HCT116 (cell line): ENCODE measurements at regions not wholly inside any gene's neighbourhood (a gene's known extent, or its start where the extent isn't known, plus 50 kb on each side); places are given as distances from the start of the nearest gene placed in this dataset.

ENCODE experiments used
- ATAC-seq: fragments of 200-7000 bp; cut with Tn5 transposase; 2 replicates; pipeline ENCODE4 v1.9.1; 2020; ENCODE audit warnings: mild to moderate bottlenecking, moderate library complexity
- BruUV-seq: library from RNA; stranded (reverse); fragments of 400-500 nt; replicated peaks from 2 replicates; lab custom pipeline; 2021; lab: Mats Ljungman, UMichigan
- CTCF ChIA-PET: fragments of 300-600 bp; sonication (Branson Sonifier 250); formaldehyde crosslinking; loops from one replicate; lab custom pipeline; 2021; ENCODE audit warnings: antibody characterized with exemption; lab: Charles Lee
- POLR2A ChIA-PET: fragments of 300-600, 350-600 bp; sonication (Branson Sonifier 250); formaldehyde crosslinking; loops from one replicate; lab custom pipeline; 2021; ENCODE audit warnings: antibody characterized with exemption; lab: Charles Lee
- RAD21 ChIA-PET, 2 experiments: fragments of 300-600 bp; sonication (Branson Sonifier 250); formaldehyde crosslinking; loops; one replicate each; lab custom pipeline; 2023; ENCODE audit warnings: low total read pairs in 2 of 2; ENCODE audit not compliant: uncharacterized antibody in 2 of 2, unreplicated experiment in 2 of 2, low non-redundant PET in 1 of 2; lab: Charles Lee
- DNase-seq: peaks from one replicate; pipeline ENCODE4 v3.0.0-alpha.2; 2010; ENCODE audit warnings: low read depth, low spot score
- H2AFZ ChIP-seq: fragments of 200-600 bp; shearing (Covaris generic), sonication (generic); 2 replicates; pipeline ENCODE4 v1.6.1; 2017; ENCODE audit warnings: low read depth, mixed run types, mixed read lengths, antibody characterized with exemption, low read length; ENCODE audit not compliant: poor library complexity, severe bottlenecking
- H3K27ac ChIP-seq: 2 replicates; pipeline ENCODE4 v1.5.1; 2012; ENCODE audit warnings: low read depth, low read length
- H3K27me3 ChIP-seq: fragments of 200-600 bp; sonication (generic); 2 replicates; pipeline ENCODE4 v1.6.1; 2016; ENCODE audit warnings: mixed run types, low read length, mixed read lengths; ENCODE audit not compliant: insufficient read depth
- H3K36me3 ChIP-seq, 2 experiments: fragments of 200-500 bp in 1 of 2; fragments of 200-600 bp in 1 of 2; sonication (Bioruptor generic) in 1 of 2; sonication (generic) in 1 of 2; 2 replicates each; pipeline versions ENCODE4 v1.5.1 to v1.6.1; 2014 to 2016; ENCODE audit warnings: low read length in 2 of 2, inconsistent platforms in 1 of 2, mixed read lengths in 1 of 2, mixed run types in 1 of 2; ENCODE audit not compliant: insufficient read depth in 2 of 2, control insufficient read depth in 1 of 2
- H3K4me1 ChIP-seq, 2 experiments: fragments of 200-600 bp in 1 of 2; sonication (generic) in 1 of 2; 2 replicates each; pipeline versions ENCODE4 v1.5.1 to v1.6.1; 2012 to 2017; ENCODE audit warnings: low read length in 2 of 2, inconsistent platforms in 1 of 2, mild to moderate bottlenecking in 1 of 2, mixed read lengths in 1 of 2, mixed run types in 1 of 2, moderate library complexity in 1 of 2; ENCODE audit not compliant: insufficient read depth in 2 of 2, control insufficient read depth in 1 of 2
- H3K4me2 ChIP-seq: fragments of 200-600 bp; sonication (generic); 2 replicates; pipeline ENCODE4 v1.6.1; 2017; ENCODE audit warnings: mixed run types, low read length, mixed read lengths
- H3K4me3 ChIP-seq, 2 experiments: fragments of 200-600 bp in 1 of 2; sonication (generic) in 1 of 2; replicated peaks in 1 of 2; 2 replicates each; pipeline ENCODE4 v1.5.1; 2011 to 2016; ENCODE audit warnings: low read length in 2 of 2, control low read depth in 1 of 2, low read depth in 1 of 2, mild to moderate bottlenecking in 1 of 2, mixed read lengths in 1 of 2, mixed run types in 1 of 2
- H3K79me2 ChIP-seq: fragments of 200-600 bp; sonication (generic); 2 replicates; pipeline ENCODE4 v1.6.1; 2017; ENCODE audit warnings: mild to moderate bottlenecking, mixed run types, low read length, moderate library complexity, mixed read lengths; ENCODE audit not compliant: insufficient read depth
- H3K9ac ChIP-seq: fragments of 200-600 bp; sonication (generic); 2 replicates; pipeline ENCODE4 v1.6.1; 2016; ENCODE audit warnings: low read length, mixed read lengths
- H3K9me2 ChIP-seq: fragments of 200-600 bp; sonication (generic), shearing (Covaris generic); 2 replicates; pipeline ENCODE4 v1.6.1; 2017; ENCODE audit warnings: mixed run types, mild to moderate bottlenecking, moderate library complexity; ENCODE audit not compliant: insufficient read depth
- H3K9me3 ChIP-seq, 2 experiments: fragments of 200-500 bp in 1 of 2; fragments of 200-600 bp in 1 of 2; sonication (Bioruptor generic) in 1 of 2; sonication (generic) in 1 of 2; 2 replicates each; pipeline ENCODE4 v1.6.1; 2014 to 2017; ENCODE audit warnings: low read length in 2 of 2, mixed read lengths in 2 of 2, inconsistent platforms in 1 of 2, low read depth in 1 of 2, mild to moderate bottlenecking in 1 of 2, mixed run types in 1 of 2, moderate library complexity in 1 of 2; ENCODE audit not compliant: control insufficient read depth in 1 of 2, insufficient read depth in 1 of 2
- H4K20me1 ChIP-seq: fragments of 200-600 bp; sonication (generic), shearing (Covaris generic); 2 replicates; pipeline ENCODE4 v1.6.1; 2017; ENCODE audit warnings: mixed run types, mild to moderate bottlenecking, moderate library complexity; ENCODE audit not compliant: insufficient read depth
- CBX3 ChIP-seq: IDR thresholded peaks from 2 replicates; pipeline ENCODE4 v1.6.1; 2012; ENCODE audit warnings: low read depth
- EZH2 ChIP-seq: fragments of 200-600 bp; sonication (generic); IDR thresholded peaks from 2 replicates; pipeline ENCODE4 v1.6.1; 2017; ENCODE audit warnings: antibody characterized with exemption, mixed run types
- EZH2phosphoT487 ChIP-seq: fragments of 200-600 bp; IDR thresholded peaks from 2 replicates; pipeline ENCODE4 v1.6.1; 2018; ENCODE audit warnings: antibody characterized with exemption, borderline replicate concordance
- JUND ChIP-seq: IDR thresholded peaks from 2 replicates; pipeline ENCODE4 v1.6.1; 2012
- POLR2AphosphoS5 ChIP-seq: IDR thresholded peaks from 2 replicates; pipeline ENCODE4 v1.6.1; 2011; ENCODE audit warnings: mild to moderate bottlenecking, low read depth, low read length, moderate library complexity
- RAD21 ChIP-seq: IDR thresholded peaks from 2 replicates; pipeline ENCODE4 v1.6.1; 2012; ENCODE audit warnings: low read depth, mild to moderate bottlenecking
- SIN3A ChIP-seq: IDR thresholded peaks from 2 replicates; pipeline ENCODE4 v1.6.1; 2012; ENCODE audit warnings: low read depth
- SRF ChIP-seq: IDR thresholded peaks from 2 replicates; pipeline ENCODE4 v1.6.1; 2012; ENCODE audit warnings: low read depth
- TCF7L2 ChIP-seq: IDR thresholded peaks from 2 replicates; pipeline ENCODE4 v1.7.0; 2011; ENCODE audit warnings: borderline replicate concordance, inconsistent platforms; ENCODE audit not compliant: insufficient read depth, insufficient read length; ENCODE audit errors: extremely low read depth
- YY1 ChIP-seq: IDR thresholded peaks from 2 replicates; pipeline ENCODE4 v1.6.1; 2011; ENCODE audit warnings: low read length, low read depth, moderate library complexity, mild to moderate bottlenecking; ENCODE audit not compliant: insufficient replicate concordance; ENCODE audit errors: extremely low read depth
- ZNF274 ChIP-seq: fragments of 200-500 bp; sonication (Bioruptor generic); IDR thresholded peaks from 2 replicates; pipeline ENCODE4 v1.6.1; 2014; ENCODE audit warnings: mild to moderate bottlenecking, low read depth, low read length, inconsistent platforms
- intact Hi-C: fragments of 100-400 bp; cut with micrococcal nuclease; formaldehyde crosslinking; loops from 2 replicates; pipeline ENCODE4 v1.10.0; 2022
- TF ChIP-seq, protein P1 (sequence below): IDR thresholded peaks from 2 replicates; pipeline ENCODE4 v1.6.1; 2012
- TF ChIP-seq, protein P2 (sequence below): IDR thresholded peaks from 2 replicates; pipeline ENCODE4 v1.6.1; 2012; ENCODE audit warnings: low read depth

DNA sequence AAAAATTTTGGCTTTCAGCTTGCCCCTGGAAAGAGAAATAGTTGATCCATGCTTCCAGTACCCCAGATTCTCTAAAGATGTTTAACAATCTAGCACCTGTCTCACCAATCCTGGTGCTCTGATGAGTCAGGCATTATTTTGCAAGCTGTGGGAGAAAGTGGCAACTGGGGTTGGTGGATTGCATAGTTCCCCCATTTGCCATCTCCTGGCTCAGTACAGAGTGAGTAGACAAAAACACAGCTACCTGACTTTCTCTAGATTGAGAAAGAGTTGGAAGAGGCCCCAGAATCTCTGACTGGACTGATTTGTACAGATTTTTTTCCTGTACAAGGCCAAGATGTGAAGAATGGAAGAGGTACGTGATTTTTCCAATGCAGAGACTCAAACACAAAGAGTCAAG is 75.1 kb upstream of the NEGR1 start:
- H3K4me2 ChIP-seq = no peak overlapping the region
- no peak overlapping the region for H3K27ac ChIP-seq
- H3K9me2 ChIP-seq = no peaks in the 10 kb centered on the region
- intact Hi-C loops = no loop called here
- POLR2A ChIA-PET = no interaction called here
- H3K36me3 ChIP-seq = no peaks in the 10 kb centered on the region
- no TSS peak for BruUV-seq
- H3K79me2 ChIP-seq = no peaks in the 10 kb centered on the region
- no peak overlapping the region for H3K9ac ChIP-seq
- no peaks in the 10 kb centered on the region for H3K27me3 ChIP-seq
- no peak overlapping the region for H3K4me3 ChIP-seq
- TF ChIP-seq RAD21 (no peak), JUND (no peak), YY1 (no peak), SRF (no peak), CBX3 (no peak), TCF7L2 (no peak), EZH2 (no peak), EZH2phosphoT487 (no peak), ZNF274 (no peak), SIN3A (no peak), POLR2AphosphoS5 (no peak)
- TF ChIP-seq, protein P1, sequence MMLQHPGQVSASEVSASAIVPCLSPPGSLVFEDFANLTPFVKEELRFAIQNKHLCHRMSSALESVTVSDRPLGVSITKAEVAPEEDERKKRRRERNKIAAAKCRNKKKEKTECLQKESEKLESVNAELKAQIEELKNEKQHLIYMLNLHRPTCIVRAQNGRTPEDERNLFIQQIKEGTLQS = no peak
- TF ChIP-seq, protein P2, sequence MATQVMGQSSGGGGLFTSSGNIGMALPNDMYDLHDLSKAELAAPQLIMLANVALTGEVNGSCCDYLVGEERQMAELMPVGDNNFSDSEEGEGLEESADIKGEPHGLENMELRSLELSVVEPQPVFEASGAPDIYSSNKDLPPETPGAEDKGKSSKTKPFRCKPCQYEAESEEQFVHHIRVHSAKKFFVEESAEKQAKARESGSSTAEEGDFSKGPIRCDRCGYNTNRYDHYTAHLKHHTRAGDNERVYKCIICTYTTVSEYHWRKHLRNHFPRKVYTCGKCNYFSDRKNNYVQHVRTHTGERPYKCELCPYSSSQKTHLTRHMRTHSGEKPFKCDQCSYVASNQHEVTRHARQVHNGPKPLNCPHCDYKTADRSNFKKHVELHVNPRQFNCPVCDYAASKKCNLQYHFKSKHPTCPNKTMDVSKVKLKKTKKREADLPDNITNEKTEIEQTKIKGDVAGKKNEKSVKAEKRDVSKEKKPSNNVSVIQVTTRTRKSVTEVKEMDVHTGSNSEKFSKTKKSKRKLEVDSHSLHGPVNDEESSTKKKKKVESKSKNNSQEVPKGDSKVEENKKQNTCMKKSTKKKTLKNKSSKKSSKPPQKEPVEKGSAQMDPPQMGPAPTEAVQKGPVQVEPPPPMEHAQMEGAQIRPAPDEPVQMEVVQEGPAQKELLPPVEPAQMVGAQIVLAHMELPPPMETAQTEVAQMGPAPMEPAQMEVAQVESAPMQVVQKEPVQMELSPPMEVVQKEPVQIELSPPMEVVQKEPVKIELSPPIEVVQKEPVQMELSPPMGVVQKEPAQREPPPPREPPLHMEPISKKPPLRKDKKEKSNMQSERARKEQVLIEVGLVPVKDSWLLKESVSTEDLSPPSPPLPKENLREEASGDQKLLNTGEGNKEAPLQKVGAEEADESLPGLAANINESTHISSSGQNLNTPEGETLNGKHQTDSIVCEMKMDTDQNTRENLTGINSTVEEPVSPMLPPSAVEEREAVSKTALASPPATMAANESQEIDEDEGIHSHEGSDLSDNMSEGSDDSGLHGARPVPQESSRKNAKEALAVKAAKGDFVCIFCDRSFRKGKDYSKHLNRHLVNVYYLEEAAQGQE = no peak
- no peak overlapping the region for H2AFZ ChIP-seq
- CTCF ChIA-PET = no interaction called here
- RAD21 ChIA-PET = no interaction called here
- ATAC-seq (no peak), DNase-seq (no peak)
- no peaks in the 10 kb centered on the region for H4K20me1 ChIP-seq
- no peaks in the 10 kb centered on the region for H3K4me1 ChIP-seq
- H3K9me3 ChIP-seq = peaks cover 6 to 20% of the 10 kb centered on the region in 2 experiments; a peak in 2 of 4 replicates
